ENCODE measurements at regions not wholly inside any gene's neighbourhood (a gene's known extent, or its start where the extent isn't known, plus 50 kb on each side); places are given as distances from the start of the nearest gene placed in this dataset.

DNA sequence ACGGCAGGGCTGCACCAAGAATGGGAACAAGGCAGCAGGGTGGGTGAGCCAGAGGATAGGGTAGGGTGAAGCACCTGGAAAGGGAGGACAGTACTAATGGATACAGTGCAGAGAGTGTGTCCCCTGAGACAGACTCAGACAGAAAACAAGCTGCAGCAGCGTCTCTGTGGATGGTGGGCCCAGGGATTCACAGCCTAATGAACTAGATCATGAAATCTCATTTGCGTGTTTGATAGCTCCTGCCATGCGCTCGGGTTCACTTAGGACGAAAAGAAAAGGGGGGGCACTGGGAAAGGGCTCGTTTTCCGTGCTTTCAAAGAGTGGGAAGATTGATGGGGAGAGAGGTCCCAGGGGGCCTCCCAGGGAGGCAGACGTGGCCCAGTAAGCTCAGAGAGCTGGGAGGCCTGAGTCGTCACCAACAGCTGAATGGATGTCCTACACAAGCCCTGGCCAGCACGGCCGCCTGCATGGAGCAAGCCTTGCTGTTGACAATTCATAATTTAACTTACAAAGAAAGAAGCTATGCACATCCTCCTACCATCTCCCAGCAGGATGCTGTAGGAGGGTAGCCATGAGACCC lies 446.9 kb downstream of the BCOR start:
- Histone ChIP-seq H2BK15ac (ENCODE audit: low read depth, low read length) (no peak overlapping the region), H2AK9ac (replicated peaks; ENCODE audit: low read depth, low read length, poor library complexity) (no peak overlapping the region), H3K4me1 (ENCODE audit: control insufficient read depth, insufficient read depth, low read length) (no peaks in the 10 kb centered on the region), H4K8ac (ENCODE audit: low read depth in 2 of 2, low read length in 2 of 2) (no peak overlapping the region), H3K4ac (ENCODE audit: low read depth, low read length) (no peak overlapping the region), H3K9me3 (ENCODE audit: control insufficient read depth, insufficient read depth, low read length) (no peaks in the 10 kb centered on the region; the same call in 1 of the 2 replicates), H2BK20ac (ENCODE audit: low read depth, low read length) (no peak overlapping the region), H2BK120ac (ENCODE audit: low read depth, low read length) (no peak overlapping the region), H3K9ac (ENCODE audit: low read depth, low read length) (no peak overlapping the region), H3K9me1 (ENCODE audit: insufficient read depth, low read length) (no peaks in the 10 kb centered on the region), H4K5ac (ENCODE audit: low read depth, low read length) (no peak overlapping the region), H2AFZ (replicated peaks; ENCODE audit: low read length, poor library complexity) (no peak overlapping the region), H4K20me1 (ENCODE audit: insufficient read depth, low read length) (no peaks in the 10 kb centered on the region), H3K4me2 (ENCODE audit: low read depth, low read length) (no peak overlapping the region), H3K56ac (ENCODE audit: extremely low read depth, insufficient read depth, low read length) (no peak overlapping the region), H3K79me1 (ENCODE audit: low read depth in 1 of 2, low read length in 2 of 2) (no peaks in the 10 kb centered on the region), H3K23ac (ENCODE audit: low read depth, low read length) (no peak overlapping the region), H3K27ac (ENCODE audit: insufficient read depth, low read length) (no peak overlapping the region), H3K36me3 (ENCODE audit: control insufficient read depth, insufficient read depth, low read length) (no peaks in the 10 kb centered on the region), H2AK5ac (ENCODE audit: low read depth, low read length) (no peak overlapping the region), H3K18ac (ENCODE audit: low read depth, low read length) (no peak overlapping the region), H3K27me3 (ENCODE audit: control insufficient read depth, insufficient read depth, low read length) (peaks cover 39% of the 10 kb centered on the region), H3K14ac (replicated peaks; ENCODE audit: low read depth, low read length) (no peak overlapping the region), H4K91ac (ENCODE audit: insufficient read depth, low read depth, low read length) (no peak overlapping the region), H3K4me3 (ENCODE audit: insufficient read depth, low read depth, low read length) (no peak overlapping the region), H2BK5ac (ENCODE audit: low read depth, low read length, poor library complexity, severe bottlenecking) (no peak overlapping the region)
- WGBS, 2 experiments (ENCODE audit: extremely low coverage in 2 of 2, insufficient read length in 1 of 2): 53% methylated on average over 6 of the region's 12 CpGs; no CpG with 5 or more reads in 1 of the 2 experiments
- CTCF ChIA-PET: no interaction called here
- in situ Hi-C loops (cut with MboI; ENCODE audit: low sequenced_read_pairs): no loop called here
- dilution Hi-C loops (cut with HindIII; ENCODE audit: low sequenced_read_pairs, unreplicated experiment): no loop called here
- DNase-seq (no peak), ATAC-seq (ENCODE audit: low read depth) (no peak)
- intact Hi-C loops (cut with micrococcal nuclease): loop anchor here (10.0 kb wide), 2 partner anchors 444 to 514 kb away; partner anchors contain the start of gene BCOR
- BruUV-seq (replicated peaks): no TSS peak
- TF ChIP-seq SMC3 (IDR thresholded peaks at IDR 0.05; ENCODE audit: low read depth, low read length) (no peak), CEBPB (IDR thresholded peaks at IDR 0.05; ENCODE audit: low read depth, low read length) (no peak), MXI1 (IDR thresholded peaks at IDR 0.05; ENCODE audit: borderline replicate concordance, low read depth, low read length) (no peak), BHLHE40 (IDR thresholded peaks at IDR 0.05; ENCODE audit: low read depth, low read length) (no peak), FOS (IDR thresholded peaks at IDR 0.05; ENCODE audit: low read depth, low read length) (no peak), RAD21 (IDR thresholded peaks at IDR 0.05; ENCODE audit: low read length) (no peak), NFE2L2 (IDR thresholded peaks at IDR 0.05; ENCODE audit: low read depth, low read length) (no peak), RFX5 (IDR thresholded peaks at IDR 0.05; ENCODE audit: low read depth, low read length) (no peak)
- TF ChIP-seq, protein P1, sequence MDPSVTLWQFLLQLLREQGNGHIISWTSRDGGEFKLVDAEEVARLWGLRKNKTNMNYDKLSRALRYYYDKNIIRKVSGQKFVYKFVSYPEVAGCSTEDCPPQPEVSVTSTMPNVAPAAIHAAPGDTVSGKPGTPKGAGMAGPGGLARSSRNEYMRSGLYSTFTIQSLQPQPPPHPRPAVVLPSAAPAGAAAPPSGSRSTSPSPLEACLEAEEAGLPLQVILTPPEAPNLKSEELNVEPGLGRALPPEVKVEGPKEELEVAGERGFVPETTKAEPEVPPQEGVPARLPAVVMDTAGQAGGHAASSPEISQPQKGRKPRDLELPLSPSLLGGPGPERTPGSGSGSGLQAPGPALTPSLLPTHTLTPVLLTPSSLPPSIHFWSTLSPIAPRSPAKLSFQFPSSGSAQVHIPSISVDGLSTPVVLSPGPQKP (IDR thresholded peaks at IDR 0.05; ENCODE audit: borderline replicate concordance, low read depth, low read length): no peak
- POLR2A ChIA-PET (ENCODE audit: unreplicated experiment): no interaction called here

Data from IMR-90 (cell line).